NCI-H82 (cell line): ENCODE measurements at regions not wholly inside any gene's neighbourhood (a gene's known extent, or its start where the extent isn't known, plus 50 kb on each side); places are given as distances from the start of the nearest gene placed in this dataset.
A peak's percentile ranks its signal among the peaks of the same experiment; 100 is the strongest.

ENCODE experiments used
- DNase-seq: peaks from one replicate; lab custom pipeline; 2025; lab: John Stamatoyannopoulos, UW

DNA sequence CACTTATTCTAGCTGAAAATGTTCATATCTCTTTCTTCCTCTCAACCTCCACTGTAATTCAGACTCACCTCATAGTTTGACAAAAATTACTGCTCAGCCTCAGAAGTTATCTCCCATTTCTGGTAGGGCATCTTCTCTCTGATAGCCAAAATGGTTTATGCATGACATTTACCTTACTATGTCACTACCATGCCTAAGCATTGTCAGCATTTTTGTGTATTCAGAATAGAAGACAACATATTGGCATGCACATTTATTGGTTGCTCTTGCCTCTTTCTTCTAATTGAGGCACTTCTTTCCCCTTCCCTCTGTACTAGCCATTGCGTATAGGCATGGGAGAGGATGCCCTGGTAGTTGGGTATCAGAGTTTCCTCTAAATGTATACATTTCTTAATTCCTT, 406.1 kb upstream of the DCC start:
- no peak for DNase-seq

DNA sequence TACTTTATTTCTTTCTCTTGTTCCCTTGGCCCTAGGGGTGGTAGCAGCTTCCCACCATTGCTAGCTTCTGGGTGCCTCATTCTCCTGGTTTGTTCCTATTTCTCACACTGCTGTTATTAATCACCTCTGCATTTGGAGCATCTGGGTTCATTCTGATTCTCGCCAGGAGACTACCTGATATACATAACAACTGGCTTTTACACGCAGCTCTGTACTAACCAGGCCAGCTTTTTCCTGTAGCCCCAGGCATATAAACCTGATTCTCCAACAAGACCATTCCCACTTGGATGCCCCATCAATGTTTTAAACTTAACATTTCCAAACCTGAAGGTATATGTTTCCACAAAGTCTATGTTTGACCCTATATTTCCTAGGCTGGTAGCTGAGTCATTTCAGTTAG, 403.9 kb upstream of the DCC start:
- no peak for DNase-seq

DNA sequence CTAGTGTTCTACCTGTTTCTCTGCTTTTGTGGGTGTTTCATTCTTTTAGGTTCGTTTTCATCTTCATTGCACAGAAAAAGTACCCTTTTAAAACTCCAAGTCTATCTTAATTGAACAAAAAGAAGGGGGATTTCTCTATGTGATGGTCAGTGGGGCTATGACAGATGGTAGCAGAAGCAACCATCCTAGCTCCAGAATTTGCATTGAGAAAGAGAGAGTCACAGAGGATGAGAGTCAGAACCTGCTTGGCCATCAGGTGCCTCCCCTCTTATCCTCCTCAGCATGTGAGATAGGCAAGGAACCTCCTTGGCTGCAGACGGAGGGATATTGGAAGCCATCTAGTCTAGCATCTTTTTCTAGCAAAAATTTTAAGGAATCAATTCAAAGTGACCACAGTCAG, 398.0 kb upstream of the DCC start:
- no peak for DNase-seq

DNA sequence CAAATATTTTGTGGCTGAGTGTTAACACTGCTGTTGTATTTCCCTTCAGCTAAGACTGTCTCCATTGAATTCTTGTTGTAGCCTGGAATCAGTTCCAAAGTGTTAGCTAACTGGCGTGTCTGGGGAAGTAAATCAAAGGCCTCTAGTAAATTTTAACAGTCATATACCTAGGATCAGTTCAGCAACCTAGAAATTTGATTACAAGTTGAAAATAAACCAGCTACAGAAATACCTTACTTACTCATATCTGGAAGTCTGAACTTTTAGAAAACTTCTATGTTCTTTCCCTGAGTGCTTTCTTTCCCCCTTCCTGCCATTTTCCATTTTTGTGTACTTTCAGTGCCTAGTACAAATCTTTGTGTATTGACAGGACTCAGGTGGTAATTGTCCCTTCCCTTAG, 396.7 kb upstream of the DCC start:
- DNase-seq, result no peak

DNA sequence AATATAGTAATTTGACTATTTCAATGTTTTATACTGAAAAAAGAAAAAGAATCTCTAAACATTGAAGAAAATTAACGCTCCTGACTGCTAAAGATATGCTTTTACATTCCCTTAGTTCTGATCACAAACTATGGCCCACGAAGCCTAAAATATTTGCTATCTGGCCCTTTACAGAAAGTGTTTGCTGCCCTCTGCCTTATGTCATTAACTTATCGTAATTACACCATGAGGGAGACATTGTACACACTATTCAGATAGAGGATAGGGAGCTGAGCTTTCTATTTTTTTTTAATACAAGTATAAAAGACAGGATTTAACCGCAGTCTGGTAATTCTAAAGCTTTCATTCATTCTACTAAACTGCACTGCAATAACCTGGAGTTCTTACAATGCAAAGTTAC, 393.1 kb upstream of the DCC start:
- no peak for DNase-seq

DNA sequence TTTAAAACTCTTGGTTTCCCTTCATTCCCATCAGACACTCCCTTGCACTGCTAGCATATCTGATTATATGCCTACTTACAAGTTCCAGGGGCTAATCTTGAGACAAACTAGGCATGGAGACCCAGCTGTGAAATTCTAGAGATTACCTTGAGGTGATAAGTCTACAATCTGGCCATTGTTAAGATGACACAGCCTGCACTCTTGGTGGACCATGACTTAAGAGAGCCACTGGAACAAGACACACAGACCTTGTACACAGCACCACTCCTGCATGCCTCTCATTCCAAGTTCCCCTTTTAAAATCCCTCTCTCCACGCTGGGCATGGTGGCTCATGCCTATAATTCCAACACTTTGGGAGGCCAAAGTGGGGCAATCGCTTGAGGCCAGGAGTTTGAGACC, 387.2 kb upstream of the DCC start:
- DNase-seq, result peak; percentile 50

DNA sequence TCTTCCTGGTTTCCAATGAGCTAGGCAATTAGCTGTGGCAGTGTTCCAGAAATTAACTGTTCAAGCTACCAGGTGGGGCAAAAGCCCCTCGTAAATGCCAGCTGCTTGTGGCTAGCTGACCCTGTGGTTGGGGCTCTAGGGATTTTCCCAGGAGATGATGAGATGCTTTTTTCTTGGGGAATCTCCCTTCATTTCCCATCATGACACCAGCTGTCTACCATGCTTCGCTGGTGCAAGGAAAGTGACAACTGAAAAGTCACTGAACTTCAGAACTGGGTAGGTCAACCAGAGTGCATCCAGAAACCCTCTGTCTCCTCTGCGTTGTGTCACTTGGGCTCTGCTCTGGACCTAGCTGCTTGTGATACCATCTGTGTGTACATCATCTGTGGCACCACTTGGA, 386.5 kb upstream of the DCC start:
- peak; percentile 28 for DNase-seq

DNA sequence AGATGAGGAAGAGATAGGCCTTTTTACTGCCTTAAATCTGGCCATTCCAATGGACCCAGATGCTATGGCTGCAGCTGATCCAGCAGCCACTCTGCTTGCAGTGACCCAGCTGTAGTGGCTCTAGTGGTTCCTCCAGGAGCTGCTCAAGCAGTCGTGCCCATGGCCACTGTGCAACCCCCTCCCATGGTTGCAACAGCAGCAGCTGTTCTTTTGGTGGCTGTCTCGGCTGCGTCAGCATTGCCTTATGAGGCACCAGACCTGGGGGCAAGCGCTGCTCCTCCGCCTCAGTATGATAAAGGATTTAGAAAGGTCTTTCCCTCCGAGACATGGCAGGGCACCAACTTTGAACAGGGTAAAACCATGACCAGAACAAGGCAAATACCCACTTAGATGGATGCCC, 384.9 kb upstream of the DCC start:
- no peak for DNase-seq

DNA sequence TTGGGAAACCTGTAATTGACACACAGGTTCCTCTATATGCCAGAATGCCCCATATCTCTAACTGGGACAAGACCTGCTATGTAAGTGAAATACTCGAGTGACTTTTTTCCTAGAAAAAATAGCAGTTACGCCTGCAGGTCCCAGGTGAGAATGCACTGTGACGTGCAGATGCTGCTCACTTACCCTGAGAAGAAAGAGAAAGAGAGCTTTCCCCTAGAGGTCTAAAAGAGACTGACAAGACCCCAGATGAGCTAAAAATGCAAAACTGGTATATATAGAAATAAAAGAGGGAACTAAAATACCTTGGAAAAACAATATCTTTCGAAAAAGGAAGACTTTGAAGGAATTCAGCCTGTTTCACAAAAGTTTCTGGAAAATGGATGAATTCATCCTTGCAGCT, 383.0 kb upstream of the DCC start:
- DNase-seq, result no peak

DNA sequence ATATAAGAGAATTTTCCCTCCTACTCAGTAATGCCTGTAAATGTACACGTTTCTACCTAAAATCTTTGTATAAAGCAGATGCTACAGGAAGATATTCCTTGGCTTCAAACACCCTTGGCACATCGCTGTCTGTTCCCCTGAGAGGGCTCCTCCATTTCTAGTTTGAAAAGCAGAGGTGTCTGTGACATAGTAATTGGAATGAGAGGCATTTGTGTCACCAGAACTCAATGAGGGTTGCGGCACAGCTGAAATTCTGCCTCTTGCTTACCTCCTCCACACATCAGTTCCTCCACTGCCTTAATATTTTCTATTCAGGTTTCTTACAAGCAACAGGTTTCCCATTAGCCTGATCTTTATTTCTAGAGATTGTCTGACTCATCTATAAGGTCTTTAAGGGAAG, 359.9 kb upstream of the DCC start:
- DNase-seq, result no peak

DNA sequence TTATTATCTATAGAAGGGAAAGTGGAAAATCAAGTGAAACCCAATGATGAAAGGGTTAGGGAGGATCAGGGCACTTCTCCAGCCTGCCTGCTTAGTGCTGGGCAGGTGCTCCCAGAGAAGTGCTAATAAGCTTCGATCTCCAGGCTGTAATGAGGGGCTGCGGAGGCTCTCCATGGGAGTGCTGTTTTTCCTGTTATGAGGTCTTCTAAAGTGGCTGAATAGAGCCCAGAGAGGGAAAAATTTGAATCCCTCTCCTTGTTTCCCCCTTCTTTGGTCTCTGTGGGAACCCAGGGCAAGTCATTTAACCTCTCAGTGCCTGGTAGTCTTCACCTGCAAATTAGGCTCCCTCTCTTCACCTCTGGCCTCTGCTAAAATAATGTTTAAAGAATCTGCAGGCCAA, 351.7 kb upstream of the DCC start:
- peak; percentile 29 for DNase-seq

DNA sequence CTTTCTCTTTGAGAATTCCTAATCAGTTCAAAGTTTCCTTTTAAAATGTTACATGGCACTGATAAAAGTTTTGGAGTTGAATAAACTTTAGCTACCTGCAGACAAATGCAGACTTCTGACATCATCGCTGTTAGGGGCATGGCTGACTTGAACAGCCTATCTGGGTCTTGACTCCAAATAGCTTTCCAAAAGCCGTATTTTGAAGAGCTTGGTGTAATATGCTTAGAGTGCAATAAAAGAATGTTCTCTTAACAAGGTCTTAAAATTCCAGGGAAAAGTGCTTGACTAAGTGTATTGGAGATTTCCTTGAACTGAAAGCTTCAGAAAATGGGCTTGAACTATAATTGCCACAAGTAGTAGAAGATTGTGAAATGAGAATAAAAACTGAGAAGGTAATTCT, 342.9 kb upstream of the DCC start:
- no peak for DNase-seq

DNA sequence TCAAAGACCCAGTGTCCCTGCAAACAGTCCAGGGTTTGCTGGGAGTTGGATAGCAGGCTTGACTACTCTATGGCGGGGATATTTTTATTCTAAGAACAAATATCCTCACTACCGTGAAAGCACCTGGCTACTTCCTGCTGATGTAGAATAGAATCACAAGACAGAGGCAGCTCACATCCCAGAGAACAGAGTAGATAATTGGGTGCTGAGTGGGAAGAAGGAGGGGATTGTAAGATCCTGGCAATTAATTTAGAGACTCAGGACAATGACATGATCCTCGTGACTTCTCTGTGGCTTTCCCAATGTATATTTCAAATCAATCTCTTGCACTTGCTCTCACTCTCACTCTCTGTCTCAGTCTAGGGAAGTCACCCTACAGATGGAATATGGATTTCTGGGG, 341.9 kb upstream of the DCC start:
- DNase-seq, result no peak

DNA sequence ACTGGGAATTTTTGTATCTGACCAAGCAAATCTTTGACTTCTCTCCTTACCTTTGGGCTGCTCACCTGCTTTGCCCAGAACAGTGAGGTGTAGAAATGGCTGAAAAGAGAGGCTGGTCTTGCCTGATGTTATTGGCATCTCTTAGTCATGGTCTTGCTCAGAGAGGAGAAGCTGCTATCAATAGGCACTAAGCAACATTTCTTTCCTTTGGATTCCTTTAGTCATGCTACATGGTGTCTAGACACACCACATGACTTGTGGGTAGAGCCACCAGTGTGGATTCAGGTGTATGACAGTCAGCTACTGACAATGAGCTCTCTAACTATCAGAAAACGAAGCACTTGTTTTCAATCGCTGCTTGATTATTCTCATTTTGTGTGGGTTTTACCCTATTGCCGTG, 341.3 kb upstream of the DCC start:
- no peak for DNase-seq

DNA sequence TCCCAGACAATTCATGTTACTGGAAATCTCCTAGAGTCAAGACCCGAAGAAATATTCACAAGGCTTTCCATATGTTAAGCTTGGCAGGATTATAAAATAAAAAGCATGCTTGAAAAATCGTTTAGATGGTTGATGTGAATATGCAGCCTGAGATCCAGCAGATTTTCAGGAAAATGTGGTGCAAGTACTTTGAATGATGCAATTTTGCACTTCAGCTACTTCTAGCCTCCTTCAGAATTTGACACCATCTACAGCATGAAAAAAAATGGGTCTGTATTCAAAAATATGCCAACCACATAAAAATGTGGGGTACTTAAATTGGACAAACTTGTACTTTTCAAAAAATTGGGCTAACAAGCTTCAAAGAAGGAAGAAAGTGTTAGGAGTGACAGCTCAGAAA, 340.6 kb upstream of the DCC start:
- DNase-seq, result no peak

DNA sequence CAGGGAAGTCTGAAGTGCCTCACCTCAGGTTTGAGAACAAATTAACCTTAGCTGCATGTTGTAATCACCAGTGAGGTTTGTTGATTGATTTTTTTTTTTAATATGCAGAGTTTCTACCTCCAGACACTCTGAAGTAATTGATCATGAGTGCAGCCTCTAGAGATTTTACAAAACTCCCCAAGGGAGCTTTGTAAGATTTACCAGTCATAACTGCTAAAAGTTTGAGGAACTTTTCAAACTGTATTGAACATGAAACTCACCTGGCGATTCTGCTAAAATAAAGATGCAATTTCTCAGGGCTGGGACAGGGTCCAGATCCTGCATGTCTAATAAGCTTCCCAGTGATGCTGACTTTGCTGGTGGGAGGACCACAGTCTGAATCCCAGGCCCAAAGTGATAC, 339.6 kb upstream of the DCC start:
- DNase-seq, result no peak

DNA sequence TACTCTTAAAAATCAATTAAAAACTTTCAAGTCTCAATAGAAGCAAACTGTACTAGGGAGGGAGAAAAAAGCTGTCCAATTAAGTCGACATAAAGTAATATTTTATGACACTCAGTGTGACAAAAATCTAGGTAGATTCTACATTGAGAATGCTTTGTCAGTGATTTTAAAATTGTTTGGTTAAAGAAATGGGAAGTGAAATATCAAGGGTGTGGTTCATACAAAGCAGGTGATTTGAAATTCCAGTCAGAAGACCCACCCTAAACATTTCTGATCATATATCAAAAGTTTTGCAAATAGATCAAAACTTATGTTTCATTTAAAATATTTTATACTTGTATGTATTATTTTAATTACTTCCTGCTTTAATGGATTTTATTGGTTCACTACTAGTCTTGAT, 338.9 kb upstream of the DCC start:
- no peak for DNase-seq

DNA sequence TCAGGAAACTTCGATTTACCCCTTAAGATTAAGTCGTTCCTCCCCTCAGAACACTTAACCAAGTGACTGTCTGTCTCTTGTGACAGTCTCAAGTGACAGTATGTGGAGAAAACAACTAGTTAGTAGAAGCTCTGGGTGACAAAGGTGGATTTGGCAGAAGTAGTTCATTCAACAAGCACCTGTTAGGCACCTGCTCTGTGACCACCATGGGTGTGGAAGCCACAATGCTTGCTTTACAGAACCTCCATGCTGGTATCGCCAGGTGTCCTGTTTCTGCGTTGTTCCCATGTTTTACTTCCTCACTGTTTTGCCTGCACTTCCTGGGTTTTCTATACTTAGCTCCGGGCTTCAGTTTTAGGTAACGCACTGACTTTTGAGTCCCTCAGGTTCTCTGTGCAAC, 337.4 kb upstream of the DCC start:
- DNase-seq, result no peak

DNA sequence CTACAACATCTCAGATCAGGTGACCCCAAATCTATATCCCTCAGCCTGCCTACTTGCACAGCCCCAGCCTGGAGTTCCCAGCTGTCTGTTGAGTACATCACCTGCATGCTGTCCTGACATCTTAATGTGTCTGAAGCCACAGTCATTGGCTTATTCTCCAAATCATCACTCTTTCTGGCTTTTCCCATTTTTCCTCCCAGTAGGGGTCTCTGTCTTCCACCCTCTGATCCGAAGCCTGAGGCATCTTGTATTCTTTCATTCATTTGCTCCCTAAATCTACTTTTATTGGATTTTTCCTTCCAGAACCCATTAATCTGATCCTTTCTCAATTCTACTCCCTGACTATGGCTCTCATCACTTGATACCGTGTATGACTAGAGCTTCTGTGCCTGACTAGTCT, 332.9 kb upstream of the DCC start:
- DNase-seq, result peak; percentile 34

DNA sequence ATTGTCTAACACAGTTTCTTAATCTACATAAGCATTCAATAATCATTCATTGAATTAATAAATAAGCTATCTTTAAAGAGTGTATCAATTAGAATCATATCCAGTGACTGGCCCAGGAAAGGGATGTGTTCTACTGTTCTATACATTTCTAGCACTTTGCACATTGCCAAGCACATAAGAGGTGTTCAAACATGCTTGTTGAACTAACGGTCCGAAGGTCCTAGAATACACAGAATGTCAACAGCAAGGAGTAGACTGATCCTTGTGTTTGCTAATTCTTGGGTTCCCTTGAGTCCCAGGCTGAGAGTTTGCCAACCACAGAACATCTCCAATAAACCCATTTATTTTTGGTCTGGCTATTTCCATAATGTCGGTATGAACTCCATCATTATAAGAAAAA, 331.7 kb upstream of the DCC start:
- DNase-seq, result no peak

DNA sequence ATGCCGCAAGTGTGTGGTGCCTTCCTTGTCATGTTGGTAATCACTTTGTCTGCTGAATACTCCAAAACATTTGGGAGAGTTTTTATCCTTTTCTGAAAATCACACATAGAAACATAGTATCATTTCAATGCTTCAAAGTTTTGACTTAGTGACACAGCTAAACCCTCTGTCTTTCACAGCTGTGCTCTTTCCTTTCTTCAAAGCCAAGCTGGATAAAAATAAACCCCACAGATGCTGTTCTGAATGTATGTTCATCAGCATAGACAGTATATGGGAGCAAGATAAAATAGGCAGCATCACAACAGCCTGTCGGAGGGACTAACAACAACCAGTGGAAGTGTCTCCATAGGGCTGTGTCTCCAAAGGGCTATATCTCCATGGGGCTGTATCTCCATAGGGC, 331.3 kb upstream of the DCC start:
- DNase-seq, result no peak

DNA sequence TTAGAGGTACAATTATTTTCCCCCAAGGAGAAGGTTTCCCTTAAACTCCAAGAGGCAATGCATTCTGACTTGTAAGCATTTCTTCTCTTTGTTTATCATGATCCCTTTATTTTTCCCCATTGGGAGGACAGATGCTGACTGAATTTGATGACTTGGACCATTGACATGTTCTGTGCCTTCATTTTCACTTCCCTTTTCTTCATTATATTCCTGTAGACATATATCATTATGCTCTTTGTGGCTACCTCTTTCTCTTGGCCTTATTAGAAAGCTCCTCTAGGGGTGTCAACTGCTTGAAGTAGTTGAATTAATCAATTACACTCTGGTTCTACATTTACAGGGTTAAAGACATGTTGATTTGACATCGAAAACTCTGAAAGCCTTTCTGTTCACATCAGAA, 330.0 kb upstream of the DCC start:
- DNase-seq, result no peak

DNA sequence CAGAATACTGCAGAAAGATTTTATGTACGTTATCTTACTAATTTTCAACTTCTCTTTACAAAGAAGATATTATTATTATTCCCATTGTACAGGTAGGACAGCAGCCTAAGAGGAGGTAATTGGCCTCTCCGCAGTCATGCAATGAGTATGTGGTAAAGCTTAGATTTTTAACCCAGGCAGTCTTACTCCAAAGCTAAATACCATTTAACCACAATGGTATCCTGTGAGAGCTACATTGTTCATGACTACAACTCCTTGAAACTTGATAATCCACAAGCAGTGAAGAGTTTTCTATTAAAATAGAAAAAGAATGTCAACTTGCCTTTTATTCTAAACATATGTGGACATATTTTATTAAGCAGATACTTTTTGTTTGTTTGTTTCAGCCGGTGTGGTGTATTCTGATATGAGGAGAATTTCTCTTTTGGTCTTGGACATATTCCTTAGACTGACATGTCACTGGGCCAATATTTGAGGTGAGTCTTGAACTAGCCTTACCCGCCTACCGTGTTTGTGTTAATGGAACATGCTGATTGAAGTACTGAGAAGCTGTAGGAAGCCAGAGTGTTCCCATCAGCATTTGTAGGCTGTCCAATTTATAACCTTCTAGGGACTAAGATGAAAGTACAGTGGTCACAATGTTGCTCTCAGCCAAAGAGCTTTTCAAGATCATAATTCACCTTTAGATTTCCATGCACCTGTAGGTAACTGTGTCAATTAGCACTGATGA, 293.9 kb upstream of the DCC start:
- peak; percentile 57 for DNase-seq

DNA sequence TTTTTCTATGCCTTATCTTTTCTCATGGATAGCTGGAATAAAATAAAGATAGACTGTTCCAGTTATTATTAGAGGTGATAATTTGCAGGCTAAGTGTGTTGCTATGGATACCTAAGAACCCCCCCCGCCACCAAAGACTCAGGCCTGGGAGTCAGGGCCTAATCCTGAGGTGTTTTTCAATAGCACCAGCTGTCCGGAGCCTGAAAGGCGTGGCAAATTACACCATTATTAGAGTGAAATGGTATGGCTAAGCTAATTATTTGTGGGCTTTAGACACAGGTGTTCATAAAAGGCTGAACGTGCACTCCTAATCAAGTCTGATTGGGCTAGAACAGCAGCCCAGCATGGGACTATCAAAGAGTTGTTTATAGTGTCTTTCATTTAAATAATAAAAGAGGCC, 293.2 kb upstream of the DCC start:
- DNase-seq, result peak; percentile 98

DNA sequence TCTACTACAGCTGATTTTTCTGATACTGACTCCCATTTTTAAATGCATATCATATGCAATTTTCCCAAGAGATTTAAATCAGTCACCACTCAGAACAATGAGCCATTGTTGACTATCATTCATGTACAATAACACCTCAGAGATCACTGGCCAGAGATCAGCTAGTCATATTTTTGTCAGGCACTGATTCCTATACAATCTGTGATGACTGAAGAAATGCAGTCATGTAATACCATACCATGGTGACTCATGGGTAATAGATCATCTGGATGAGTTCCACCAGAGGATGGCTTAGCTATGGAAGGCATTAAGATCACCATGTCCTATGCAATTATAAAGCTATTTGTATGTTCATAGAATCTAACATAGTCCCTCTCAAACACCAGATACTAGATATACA, 285.7 kb upstream of the DCC start:
- DNase-seq, result no peak
